ENCODE measurements at regions not wholly inside any gene's neighbourhood (a gene's known extent, or its start where the extent isn't known, plus 50 kb on each side); places are given as distances from the start of the nearest gene placed in this dataset.

GRCh38 chr12:66898700-66899469 lies 220.0 kb upstream of the GRIP1 start (continued):
- TF ChIP-seq TSHZ1 (tag by site-specific recombination; IDR thresholded peaks at IDR 0.05; ENCODE audit: borderline replicate concordance) (no peak; the same call in none of the 2 replicates), ZNF175 (tag by site-specific recombination; IDR thresholded peaks at IDR 0.05) (no peak), ZNF341 (tag by site-specific recombination; IDR thresholded peaks at IDR 0.05; ENCODE audit: low read depth) (no peak), ZBTB48 (tag by site-specific recombination; IDR thresholded peaks at IDR 0.05) (peak; percentile 88), KLF16 (tag by site-specific recombination; IDR thresholded peaks at IDR 0.05) (no peak), RBAK (tag by site-specific recombination; IDR thresholded peaks at IDR 0.05) (no peak), ZNF202 (tag by site-specific recombination; IDR thresholded peaks at IDR 0.05; ENCODE audit: borderline replicate concordance) (no peak), ZNF596 (tag by site-specific recombination; IDR thresholded peaks at IDR 0.05) (0 out of 2 replicates have a peak, but pooled peaks have one; percentile 28), ZNF155 (tag by site-specific recombination; IDR thresholded peaks at IDR 0.05) (no peak), ZNF791 (tag by site-specific recombination; IDR thresholded peaks at IDR 0.05) (no peak), ZNF362 (tag by site-specific recombination; IDR thresholded peaks at IDR 0.05) (peak; percentile 29; the same call in 1 of the 2 replicates), FEZF1 (tag by site-specific recombination; IDR thresholded peaks at IDR 0.05) (peak; percentile 87), ZBTB17 (tag by site-specific recombination; IDR thresholded peaks at IDR 0.05) (peak; percentile 54), ZNF394 (tag by site-specific recombination; IDR thresholded peaks at IDR 0.05; ENCODE audit: borderline replicate concordance) (no peak), ZNF658 (tag by site-specific recombination; IDR thresholded peaks at IDR 0.05) (no peak), ZNF629 (tag by site-specific recombination; IDR thresholded peaks at IDR 0.05) (peak; percentile 32; the same call in 1 of the 2 replicates), ZNF600 (tag by site-specific recombination; IDR thresholded peaks at IDR 0.05) (0 out of 2 replicates have a peak, but pooled peaks have one; percentile 42), BCL6B (tag by site-specific recombination; IDR thresholded peaks at IDR 0.05) (no peak), ZBTB7A (tag by site-specific recombination; IDR thresholded peaks at IDR 0.05; ENCODE audit: low read depth) (no peak), BCL11A (tag by site-specific recombination; IDR thresholded peaks at IDR 0.05; ENCODE audit: low read depth) (peak; percentile 67; the same call in 1 of the 2 replicates), OSR2 (tag by site-specific recombination; IDR thresholded peaks at IDR 0.05) (peak; percentile 99), ZSCAN23 (tag by site-specific recombination; IDR thresholded peaks at IDR 0.05) (no peak)
- TF ChIP-seq, protein P1, sequence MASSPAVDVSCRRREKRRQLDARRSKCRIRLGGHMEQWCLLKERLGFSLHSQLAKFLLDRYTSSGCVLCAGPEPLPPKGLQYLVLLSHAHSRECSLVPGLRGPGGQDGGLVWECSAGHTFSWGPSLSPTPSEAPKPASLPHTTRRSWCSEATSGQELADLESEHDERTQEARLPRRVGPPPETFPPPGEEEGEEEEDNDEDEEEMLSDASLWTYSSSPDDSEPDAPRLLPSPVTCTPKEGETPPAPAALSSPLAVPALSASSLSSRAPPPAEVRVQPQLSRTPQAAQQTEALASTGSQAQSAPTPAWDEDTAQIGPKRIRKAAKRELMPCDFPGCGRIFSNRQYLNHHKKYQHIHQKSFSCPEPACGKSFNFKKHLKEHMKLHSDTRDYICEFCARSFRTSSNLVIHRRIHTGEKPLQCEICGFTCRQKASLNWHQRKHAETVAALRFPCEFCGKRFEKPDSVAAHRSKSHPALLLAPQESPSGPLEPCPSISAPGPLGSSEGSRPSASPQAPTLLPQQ (tag by site-specific recombination; IDR thresholded peaks at IDR 0.05): 0 out of 2 replicates have a peak, but pooled peaks have one; percentile 18
- TF ChIP-seq, protein P2, sequence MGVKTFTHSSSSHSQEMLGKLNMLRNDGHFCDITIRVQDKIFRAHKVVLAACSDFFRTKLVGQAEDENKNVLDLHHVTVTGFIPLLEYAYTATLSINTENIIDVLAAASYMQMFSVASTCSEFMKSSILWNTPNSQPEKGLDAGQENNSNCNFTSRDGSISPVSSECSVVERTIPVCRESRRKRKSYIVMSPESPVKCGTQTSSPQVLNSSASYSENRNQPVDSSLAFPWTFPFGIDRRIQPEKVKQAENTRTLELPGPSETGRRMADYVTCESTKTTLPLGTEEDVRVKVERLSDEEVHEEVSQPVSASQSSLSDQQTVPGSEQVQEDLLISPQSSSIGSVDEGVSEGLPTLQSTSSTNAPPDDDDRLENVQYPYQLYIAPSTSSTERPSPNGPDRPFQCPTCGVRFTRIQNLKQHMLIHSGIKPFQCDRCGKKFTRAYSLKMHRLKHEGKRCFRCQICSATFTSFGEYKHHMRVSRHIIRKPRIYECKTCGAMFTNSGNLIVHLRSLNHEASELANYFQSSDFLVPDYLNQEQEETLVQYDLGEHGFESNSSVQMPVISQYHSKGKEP (tag by site-specific recombination; IDR thresholded peaks at IDR 0.05): peak; percentile 76
- TF ChIP-seq, protein P3, sequence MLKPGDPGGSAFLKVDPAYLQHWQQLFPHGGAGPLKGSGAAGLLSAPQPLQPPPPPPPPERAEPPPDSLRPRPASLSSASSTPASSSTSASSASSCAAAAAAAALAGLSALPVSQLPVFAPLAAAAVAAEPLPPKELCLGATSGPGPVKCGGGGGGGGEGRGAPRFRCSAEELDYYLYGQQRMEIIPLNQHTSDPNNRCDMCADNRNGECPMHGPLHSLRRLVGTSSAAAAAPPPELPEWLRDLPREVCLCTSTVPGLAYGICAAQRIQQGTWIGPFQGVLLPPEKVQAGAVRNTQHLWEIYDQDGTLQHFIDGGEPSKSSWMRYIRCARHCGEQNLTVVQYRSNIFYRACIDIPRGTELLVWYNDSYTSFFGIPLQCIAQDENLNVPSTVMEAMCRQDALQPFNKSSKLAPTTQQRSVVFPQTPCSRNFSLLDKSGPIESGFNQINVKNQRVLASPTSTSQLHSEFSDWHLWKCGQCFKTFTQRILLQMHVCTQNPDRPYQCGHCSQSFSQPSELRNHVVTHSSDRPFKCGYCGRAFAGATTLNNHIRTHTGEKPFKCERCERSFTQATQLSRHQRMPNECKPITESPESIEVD (tag by site-specific recombination; IDR thresholded peaks at IDR 0.05): peak; percentile 93
- TF ChIP-seq, protein P4, sequence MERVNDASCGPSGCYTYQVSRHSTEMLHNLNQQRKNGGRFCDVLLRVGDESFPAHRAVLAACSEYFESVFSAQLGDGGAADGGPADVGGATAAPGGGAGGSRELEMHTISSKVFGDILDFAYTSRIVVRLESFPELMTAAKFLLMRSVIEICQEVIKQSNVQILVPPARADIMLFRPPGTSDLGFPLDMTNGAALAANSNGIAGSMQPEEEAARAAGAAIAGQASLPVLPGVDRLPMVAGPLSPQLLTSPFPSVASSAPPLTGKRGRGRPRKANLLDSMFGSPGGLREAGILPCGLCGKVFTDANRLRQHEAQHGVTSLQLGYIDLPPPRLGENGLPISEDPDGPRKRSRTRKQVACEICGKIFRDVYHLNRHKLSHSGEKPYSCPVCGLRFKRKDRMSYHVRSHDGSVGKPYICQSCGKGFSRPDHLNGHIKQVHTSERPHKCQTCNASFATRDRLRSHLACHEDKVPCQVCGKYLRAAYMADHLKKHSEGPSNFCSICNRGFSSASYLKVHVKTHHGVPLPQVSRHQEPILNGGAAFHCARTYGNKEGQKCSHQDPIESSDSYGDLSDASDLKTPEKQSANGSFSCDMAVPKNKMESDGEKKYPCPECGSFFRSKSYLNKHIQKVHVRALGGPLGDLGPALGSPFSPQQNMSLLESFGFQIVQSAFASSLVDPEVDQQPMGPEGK (tag by site-specific recombination; IDR thresholded peaks at IDR 0.05): no peak
